ENCODE measurements at regions not wholly inside any gene's neighbourhood (a gene's known extent, or its start where the extent isn't known, plus 50 kb on each side); places are given as distances from the start of the nearest gene placed in this dataset.

DNA sequence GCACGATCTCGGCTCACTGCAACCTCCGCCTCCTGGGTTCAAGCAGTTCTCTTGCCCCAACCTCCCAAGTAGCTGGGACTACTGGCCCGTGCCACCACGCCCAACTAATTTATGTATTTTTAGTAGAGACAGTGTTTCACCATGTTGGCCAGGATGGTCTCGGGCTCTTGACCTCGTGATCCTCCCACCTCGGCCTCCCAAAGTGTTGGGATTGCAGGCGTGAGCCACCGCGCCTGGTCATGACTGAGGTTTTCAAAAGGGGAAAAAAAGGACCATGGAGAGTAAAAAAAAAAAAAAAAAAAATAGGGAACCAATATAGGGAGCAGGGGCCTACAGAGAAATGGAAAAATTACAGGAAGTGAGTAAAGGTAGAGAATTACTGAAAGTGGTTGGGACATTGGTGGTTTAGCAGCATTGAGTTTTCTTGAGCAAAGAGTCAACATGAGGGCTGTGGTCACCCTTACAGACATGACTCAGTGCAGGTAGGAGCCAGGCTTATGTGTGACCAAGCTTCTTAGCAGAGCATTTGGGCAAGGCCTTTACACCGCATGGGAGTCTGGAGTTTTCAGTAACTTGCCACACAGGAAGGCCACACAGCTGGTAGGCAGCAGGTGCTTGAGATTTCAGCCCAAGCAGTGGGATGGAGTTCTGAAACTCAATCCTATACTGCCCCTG, 447.3 kb downstream of the HS3ST3B1 start:
- WGBS (ENCODE audit: insufficient coverage), result 59% methylated on average over 5 of the region's 12 CpGs
- Histone ChIP-seq H3K36me3 (replicated peaks in 1 of 2; ENCODE audit: control insufficient read depth in 1 of 2, insufficient read depth in 2 of 2, low read length in 2 of 2) (no peaks in the 10 kb centered on the region), H4K20me1 (ENCODE audit: insufficient read depth, low read length) (no peaks in the 10 kb centered on the region), H2AFZ (ENCODE audit: insufficient read depth, low read depth, low read length, poor library complexity, severe bottlenecking) (no peak overlapping the region), H3K27me3 (ENCODE audit: control insufficient read depth in 2 of 2, insufficient read depth in 2 of 2, low read length in 2 of 2) (no peaks in the 10 kb centered on the region), H3K4me1 (ENCODE audit: control insufficient read depth in 1 of 2, insufficient read depth in 2 of 2, low read length in 2 of 2) (peaks cover 35 to 48% of the 10 kb centered on the region in 2 donors), H3K9ac (ENCODE audit: insufficient read depth, low read length, poor library complexity, severe bottlenecking) (no peak overlapping the region), H3K4me3 (replicated peaks in 1 of 3; ENCODE audit: low read depth in 2 of 3, low read length in 3 of 3) (no peak overlapping the region), H3K9me3 (replicated peaks in 1 of 2; ENCODE audit: control insufficient read depth in 1 of 2, insufficient read depth in 1 of 2, low read length in 2 of 2) (no peaks in the 10 kb centered on the region), H3K79me2 (ENCODE audit: insufficient read depth, low read length) (no peaks in the 10 kb centered on the region), H3K27ac (ENCODE audit: low read depth in 1 of 2, low read length in 2 of 2) (no peak overlapping the region), H3K4me2 (replicated peaks; ENCODE audit: extremely low read depth, low read length, poor library complexity, severe bottlenecking) (no peak overlapping the region)
- Mint-ChIP-seq H3K27me3 (ENCODE audit: low read depth in 3 of 3) (peaks cover 0 to 6% (median 0%) of the 10 kb centered on the region in 3 donors), H3K27ac (peak overlapping the region in 6 of 7 donors; percentile 8 to 88 (median 52)), H3K36me3 (peaks cover 0 to 2% of the 10 kb centered on the region in 2 donors), H3K9me3 (peaks cover 0 to 3% (median 0%) of the 10 kb centered on the region in 7 donors), H3K4me3 (no peak overlapping the region), H3K4me1 (peaks cover 44% of the 10 kb centered on the region)
- peak; percentile 49 to 78 (median 67) for DNase-seq
- TF ChIP-seq, protein P1, sequence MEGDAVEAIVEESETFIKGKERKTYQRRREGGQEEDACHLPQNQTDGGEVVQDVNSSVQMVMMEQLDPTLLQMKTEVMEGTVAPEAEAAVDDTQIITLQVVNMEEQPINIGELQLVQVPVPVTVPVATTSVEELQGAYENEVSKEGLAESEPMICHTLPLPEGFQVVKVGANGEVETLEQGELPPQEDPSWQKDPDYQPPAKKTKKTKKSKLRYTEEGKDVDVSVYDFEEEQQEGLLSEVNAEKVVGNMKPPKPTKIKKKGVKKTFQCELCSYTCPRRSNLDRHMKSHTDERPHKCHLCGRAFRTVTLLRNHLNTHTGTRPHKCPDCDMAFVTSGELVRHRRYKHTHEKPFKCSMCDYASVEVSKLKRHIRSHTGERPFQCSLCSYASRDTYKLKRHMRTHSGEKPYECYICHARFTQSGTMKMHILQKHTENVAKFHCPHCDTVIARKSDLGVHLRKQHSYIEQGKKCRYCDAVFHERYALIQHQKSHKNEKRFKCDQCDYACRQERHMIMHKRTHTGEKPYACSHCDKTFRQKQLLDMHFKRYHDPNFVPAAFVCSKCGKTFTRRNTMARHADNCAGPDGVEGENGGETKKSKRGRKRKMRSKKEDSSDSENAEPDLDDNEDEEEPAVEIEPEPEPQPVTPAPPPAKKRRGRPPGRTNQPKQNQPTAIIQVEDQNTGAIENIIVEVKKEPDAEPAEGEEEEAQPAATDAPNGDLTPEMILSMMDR (IDR thresholded peaks at IDR 0.05), result no peak
- intact Hi-C loops (cut with micrococcal nuclease), result loop anchor here (10.0 kb wide), 2 partner anchors 393 to 443 kb away; partner anchors contain the start of gene HS3ST3B1 (in 1 of the 2)

DNA sequence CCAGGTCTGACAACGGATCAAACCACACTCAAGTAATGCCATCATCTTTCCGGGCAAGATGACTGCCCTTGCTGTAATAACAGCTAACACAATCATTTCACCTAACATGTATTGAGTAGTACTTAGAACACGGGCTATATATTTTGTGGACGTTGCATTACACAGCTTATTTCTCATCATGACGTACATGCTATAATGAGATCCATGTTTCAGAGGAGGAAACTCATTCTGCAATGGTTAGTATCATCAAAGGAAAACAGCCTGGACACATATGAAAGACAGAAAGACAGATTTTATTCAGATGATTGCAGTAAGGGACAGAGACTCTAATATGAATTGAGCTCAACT, 446.7 kb downstream of the HS3ST3B1 start:
- Histone ChIP-seq H2AFZ (ENCODE audit: insufficient read depth, low read depth, low read length, poor library complexity, severe bottlenecking) (no peak overlapping the region), H3K27ac (ENCODE audit: low read depth in 1 of 2, low read length in 2 of 2) (peak overlapping the region in 1 of 2 donors; percentile 25), H3K27me3 (ENCODE audit: control insufficient read depth in 2 of 2, insufficient read depth in 2 of 2, low read length in 2 of 2) (no peaks in the 10 kb centered on the region), H3K79me2 (ENCODE audit: insufficient read depth, low read length) (no peaks in the 10 kb centered on the region), H3K36me3 (replicated peaks in 1 of 2; ENCODE audit: control insufficient read depth in 1 of 2, insufficient read depth in 2 of 2, low read length in 2 of 2) (no peaks in the 10 kb centered on the region), H3K4me2 (replicated peaks; ENCODE audit: extremely low read depth, low read length, poor library complexity, severe bottlenecking) (no peak overlapping the region), H3K4me3 (replicated peaks in 1 of 3; ENCODE audit: low read depth in 2 of 3, low read length in 3 of 3) (no peak overlapping the region), H4K20me1 (ENCODE audit: insufficient read depth, low read length) (no peaks in the 10 kb centered on the region), H3K9ac (ENCODE audit: insufficient read depth, low read length, poor library complexity, severe bottlenecking) (no peak overlapping the region), H3K9me3 (replicated peaks in 1 of 2; ENCODE audit: control insufficient read depth in 1 of 2, insufficient read depth in 1 of 2, low read length in 2 of 2) (no peaks in the 10 kb centered on the region), H3K4me1 (ENCODE audit: control insufficient read depth in 1 of 2, insufficient read depth in 2 of 2, low read length in 2 of 2) (peaks cover 35 to 48% of the 10 kb centered on the region in 2 donors)
- WGBS (ENCODE audit: insufficient coverage), result 83% methylated on average over 2 of the region's 5 CpGs
- intact Hi-C loops (cut with micrococcal nuclease), result loop anchor here (10.0 kb wide), 2 partner anchors 393 to 443 kb away; partner anchors contain the start of gene HS3ST3B1 (in 1 of the 2)
- peaks cover 0 to 3% (median 0%) of the 10 kb centered on the region in 3 donors for H3K27me3 Mint-ChIP-seq (ENCODE audit: low read depth in 3 of 3)
- H3K4me1 Mint-ChIP-seq, result peaks cover 44% of the 10 kb centered on the region
- peak overlapping the region; percentile 4 to 71 (median 48) for H3K27ac Mint-ChIP-seq
- H3K9me3 Mint-ChIP-seq, result peaks cover 0 to 3% (median 0%) of the 10 kb centered on the region in 7 donors
- H3K36me3 Mint-ChIP-seq, result peaks cover 0 to 2% of the 10 kb centered on the region in 2 donors
- no peak overlapping the region for H3K4me3 Mint-ChIP-seq
- DNase-seq, result no peak
- TF ChIP-seq, protein P1 (IDR thresholded peaks at IDR 0.05), result no peak
